PC-9 (cell line): ENCODE measurements at regions not wholly inside any gene's neighbourhood (a gene's known extent, or its start where the extent isn't known, plus 50 kb on each side); places are given as distances from the start of the nearest gene placed in this dataset.
A peak's percentile ranks its signal among the peaks of the same experiment; 100 is the strongest.
"Not testable (repeated sequence)": the region's sequence is repeated elsewhere in the genome, so short reads cannot be mapped to it uniquely, and the experiment has no call there.

Source experiments
- BruUV-seq: library from RNA; stranded (reverse); fragments of 400-500 nt; replicated peaks from 2 replicates; lab custom pipeline; 2021; lab: Mats Ljungman, UMichigan
- CTCF ChIA-PET: fragments of 300-600 bp; sonication (Branson Sonifier 250); formaldehyde crosslinking; loops from one replicate; lab custom pipeline; 2022; ENCODE audit warnings: antibody characterized with exemption; lab: Charles Lee
- POLR2A ChIA-PET: fragments of 300-600 bp; sonication (Branson Sonifier 250); formaldehyde crosslinking; loops from one replicate; lab custom pipeline; 2022; ENCODE audit warnings: antibody characterized with exemption; ENCODE audit not compliant: unreplicated experiment; lab: Charles Lee
- DNase-seq, 2 experiments: peaks; one replicate each; pipeline versions ENCODE4 v3.0.0 to v3.0.0-alpha.2; 2015 to 2022; ENCODE audit warnings: mixed read lengths in 1 of 2
- H2AFZ ChIP-seq: fragments of 200-600 bp; sonication (generic); 2 replicates; pipeline ENCODE4 v1.8.1; 2017; ENCODE audit warnings: antibody characterized with exemption
- H3F3A ChIP-seq: fragments of 200-600 bp; sonication (generic); 2 replicates; pipeline ENCODE4 v1.8.1; 2017; ENCODE audit warnings: antibody characterized with exemption, mild to moderate bottlenecking, low read depth; ENCODE audit not compliant: insufficient read depth
- H3K27ac ChIP-seq: fragments of 200-600 bp; sonication (generic); 2 replicates; pipeline ENCODE4 v1.6.1; 2016; ENCODE audit warnings: mixed run types
- H3K27me3 ChIP-seq: fragments of 200-600 bp; sonication (generic); 2 replicates; pipeline ENCODE4 v1.6.1; 2016; ENCODE audit warnings: low read depth, mixed run types; ENCODE audit not compliant: insufficient read depth
- H3K36me3 ChIP-seq: fragments of 200-600 bp; sonication (generic); 2 replicates; pipeline ENCODE4 v1.6.1; 2016; ENCODE audit warnings: low read depth, mixed run types
- H3K4me1 ChIP-seq: fragments of 200-600 bp; sonication (generic); replicated peaks from 2 replicates; pipeline ENCODE4 v1.6.1; 2016; ENCODE audit warnings: mixed run types; ENCODE audit not compliant: insufficient read depth
- H3K4me2 ChIP-seq: fragments of 200-600 bp; sonication (generic); 2 replicates; pipeline ENCODE4 v1.6.1; 2017; ENCODE audit warnings: mixed run types
- H3K4me3 ChIP-seq: fragments of 200-600 bp; sonication (generic); 2 replicates; pipeline ENCODE4 v1.6.1; 2016; ENCODE audit warnings: mixed run types
- H3K79me2 ChIP-seq: fragments of 200-600 bp; sonication (generic); 2 replicates; pipeline ENCODE4 v1.6.1; 2017; ENCODE audit warnings: low read depth, mixed run types
- H3K9me2 ChIP-seq: fragments of 200-600 bp; sonication (generic); 2 replicates; pipeline ENCODE4 v1.8.1; 2017; ENCODE audit warnings: mild to moderate bottlenecking; ENCODE audit not compliant: insufficient read depth
- H3K9me3 ChIP-seq: fragments of 200-600 bp; sonication (generic); 2 replicates; pipeline ENCODE4 v1.8.1; 2016; ENCODE audit warnings: low read depth; ENCODE audit not compliant: insufficient read depth
- H4K20me1 ChIP-seq: fragments of 200-600 bp; sonication (generic); 2 replicates; pipeline ENCODE4 v1.8.1; 2017; ENCODE audit not compliant: insufficient read depth
- CTCF ChIP-seq: fragments of 200-600 bp; sonication (generic); conservative IDR thresholded peaks from 2 replicates; pipeline ENCODE4 v1.6.1; 2017; ENCODE audit warnings: mixed run types, antibody characterized with exemption, mild to moderate bottlenecking, moderate library complexity
- EZH2 ChIP-seq: fragments of 200-600 bp; sonication (generic); IDR thresholded peaks from 2 replicates; pipeline ENCODE4 v1.8.0; 2017; ENCODE audit warnings: antibody characterized with exemption, low read depth
- intact Hi-C: fragments of 100-400 bp; cut with micrococcal nuclease; formaldehyde crosslinking; loops from one replicate; pipeline ENCODE4 v1.10.0; 2022; ENCODE audit not compliant: unreplicated experiment

DNA sequence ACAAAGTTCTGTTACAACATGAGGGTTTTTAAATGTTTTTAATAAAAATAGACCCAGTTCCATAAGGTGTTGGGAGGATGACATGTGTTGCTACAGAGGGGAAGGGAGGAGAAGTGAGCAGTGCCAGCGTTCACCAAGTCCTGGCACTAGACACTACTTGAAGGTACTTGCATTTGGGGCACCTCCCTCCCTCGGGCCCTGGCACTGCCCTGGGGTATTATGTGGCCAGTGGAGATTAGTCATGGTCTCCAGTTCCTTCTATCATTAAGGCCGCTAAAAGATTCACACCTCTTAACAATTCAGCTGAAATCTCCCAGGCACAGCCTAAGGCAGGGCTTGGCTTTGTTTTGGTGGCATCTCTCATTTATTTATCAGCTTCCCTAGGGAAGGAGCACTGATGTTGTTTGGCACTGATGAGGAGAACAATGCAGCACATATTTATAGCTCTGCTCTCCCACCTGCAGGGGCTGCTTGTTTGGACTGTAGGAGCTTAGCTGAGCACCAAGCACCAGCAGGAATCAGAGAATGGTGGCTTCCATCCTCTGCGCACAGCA is 155.5 kb upstream of the NTF3 start:
- no peak overlapping the region for H3K27ac ChIP-seq
- no peaks in the 10 kb centered on the region for H3K4me1 ChIP-seq
- H3K9me2 ChIP-seq: no peaks in the 10 kb centered on the region
- no peak for DNase-seq
- H3K79me2 ChIP-seq: no peaks in the 10 kb centered on the region
- POLR2A ChIA-PET: no interaction called here
- CTCF ChIA-PET: no interaction called here
- no peak overlapping the region for H3K4me2 ChIP-seq
- no peaks in the 10 kb centered on the region for H3K36me3 ChIP-seq
- H3K9me3 ChIP-seq: no peaks in the 10 kb centered on the region
- intact Hi-C loops: no loop called here
- no TSS peak for BruUV-seq
- H3K4me3 ChIP-seq: no peak overlapping the region
- no peaks in the 10 kb centered on the region for H4K20me1 ChIP-seq
- no peak for TF ChIP-seq EZH2
- TF ChIP-seq CTCF: no peak
- H3K27me3 ChIP-seq: peaks cover 34% of the 10 kb centered on the region
- no peaks in the 10 kb centered on the region for H3F3A ChIP-seq
- H2AFZ ChIP-seq: no peak overlapping the region

- Histone ChIP-seq H3K79me2 (no peaks in the 10 kb centered on the region), H3K4me3 (no peak overlapping the region), H3K36me3 (no peaks in the 10 kb centered on the region), H3F3A (no peaks in the 10 kb centered on the region), H3K4me2 (no peak overlapping the region), H3K9me2 (no peaks in the 10 kb centered on the region), H3K4me1 (no peaks in the 10 kb centered on the region), H4K20me1 (no peaks in the 10 kb centered on the region), H3K9me3 (no peaks in the 10 kb centered on the region), H3K27ac (no peak overlapping the region), H2AFZ (no peak overlapping the region), H3K27me3 (peaks cover 22% of the 10 kb centered on the region)
- POLR2A ChIA-PET: no interaction called here
- CTCF ChIA-PET: no interaction called here
- TF ChIP-seq EZH2 (no peak), CTCF (no peak)
- DNase-seq: no peak
- intact Hi-C loops: no loop called here
- BruUV-seq: no TSS peak
Measured at GRCh38 chr12:5280086-5280485, 151.8 kb upstream of the NTF3 start.

- H3K79me2 ChIP-seq, H3K9me3 ChIP-seq, intact Hi-C loops, H3K27ac ChIP-seq, H3F3A ChIP-seq, BruUV-seq, H4K20me1 ChIP-seq, CTCF ChIA-PET, DNase-seq, H3K4me1 ChIP-seq, H3K36me3 ChIP-seq, H3K9me2 ChIP-seq, POLR2A ChIA-PET: not testable (repeated sequence)
- Histone ChIP-seq H2AFZ (peak overlapping the region; percentile 71; the same call in 1 of the 2 replicates), H3K4me2 (peak overlapping the region; percentile 62), H3K27me3 (peaks cover 17% of the 10 kb centered on the region), H3K4me3 (peak overlapping the region; percentile 37; the same call in 1 of the 2 replicates)
Measured at GRCh38 chr12:5290368-5290767, 141.5 kb upstream of the NTF3 start.

GRCh38 chr12:5292651-5293050 is 139.3 kb upstream of the NTF3 start:
- no peak for DNase-seq
- ChIA-PET CTCF (no interaction called here), POLR2A (interaction anchor here (0.5 kb wide), 1 partner anchor 981 kb away, joined by 3 read pairs; no protein-coding TSS in a partner anchor)
- no peaks in the 10 kb centered on the region for H3K36me3 ChIP-seq
- no TSS peak for BruUV-seq
- no peaks in the 10 kb centered on the region for H4K20me1 ChIP-seq
- H3K4me3 ChIP-seq: no peak overlapping the region
- no peak overlapping the region for H2AFZ ChIP-seq
- intact Hi-C loops: no loop called here
- TF ChIP-seq CTCF: no peak
- no peak for TF ChIP-seq EZH2
- H3K9me2 ChIP-seq: no peaks in the 10 kb centered on the region
- H3K27ac ChIP-seq: no peak overlapping the region
- H3K79me2 ChIP-seq: no peaks in the 10 kb centered on the region
- no peaks in the 10 kb centered on the region for H3F3A ChIP-seq
- no peaks in the 10 kb centered on the region for H3K9me3 ChIP-seq
- peaks cover 17% of the 10 kb centered on the region for H3K27me3 ChIP-seq
- H3K4me1 ChIP-seq: no peaks in the 10 kb centered on the region
- no peak overlapping the region for H3K4me2 ChIP-seq
